OCI-LY7 (cell line): ENCODE measurements at regions not wholly inside any gene's neighbourhood (a gene's known extent, or its start where the extent isn't known, plus 50 kb on each side); places are given as distances from the start of the nearest gene placed in this dataset.

Experiments
- EZH2phosphoT487 ChIP-seq: fragments of 200-600 bp; sonication (generic); IDR thresholded peaks from 2 replicates; pipeline ENCODE4 v1.6.1; 2018; ENCODE audit warnings: low read depth, borderline replicate concordance, mild to moderate bottlenecking, mixed run types, antibody characterized with exemption, low read length, moderate library complexity, mixed read lengths
- TF ChIP-seq, protein P1 (sequence below): fragments of 200-600 bp; sonication (generic); conservative IDR thresholded peaks from 2 replicates; pipeline ENCODE4 v1.5.1; 2014; ENCODE audit warnings: mild to moderate bottlenecking, antibody characterized with exemption, low read length, moderate library complexity, mixed read lengths

DNA sequence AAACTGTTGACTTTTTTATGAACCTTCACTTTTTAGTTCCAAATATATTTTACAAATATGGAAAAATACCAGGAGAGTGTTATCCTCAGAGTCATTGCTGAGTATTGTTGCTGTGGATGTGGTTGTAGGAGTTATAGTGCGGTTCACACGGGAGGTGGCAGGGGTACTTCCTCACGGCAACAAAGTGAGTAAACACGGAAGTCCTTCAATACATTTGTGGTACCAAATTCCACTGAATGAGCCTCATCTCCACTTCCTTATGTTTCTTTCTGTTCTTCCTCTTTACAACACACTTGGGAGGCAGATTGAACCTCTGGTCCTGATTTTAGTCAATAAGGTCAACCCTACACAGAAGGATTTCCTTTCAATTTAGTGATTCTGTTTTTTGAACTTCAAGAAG lies 371.8 kb downstream of the BTBD3 start:
- TF ChIP-seq, protein P1, sequence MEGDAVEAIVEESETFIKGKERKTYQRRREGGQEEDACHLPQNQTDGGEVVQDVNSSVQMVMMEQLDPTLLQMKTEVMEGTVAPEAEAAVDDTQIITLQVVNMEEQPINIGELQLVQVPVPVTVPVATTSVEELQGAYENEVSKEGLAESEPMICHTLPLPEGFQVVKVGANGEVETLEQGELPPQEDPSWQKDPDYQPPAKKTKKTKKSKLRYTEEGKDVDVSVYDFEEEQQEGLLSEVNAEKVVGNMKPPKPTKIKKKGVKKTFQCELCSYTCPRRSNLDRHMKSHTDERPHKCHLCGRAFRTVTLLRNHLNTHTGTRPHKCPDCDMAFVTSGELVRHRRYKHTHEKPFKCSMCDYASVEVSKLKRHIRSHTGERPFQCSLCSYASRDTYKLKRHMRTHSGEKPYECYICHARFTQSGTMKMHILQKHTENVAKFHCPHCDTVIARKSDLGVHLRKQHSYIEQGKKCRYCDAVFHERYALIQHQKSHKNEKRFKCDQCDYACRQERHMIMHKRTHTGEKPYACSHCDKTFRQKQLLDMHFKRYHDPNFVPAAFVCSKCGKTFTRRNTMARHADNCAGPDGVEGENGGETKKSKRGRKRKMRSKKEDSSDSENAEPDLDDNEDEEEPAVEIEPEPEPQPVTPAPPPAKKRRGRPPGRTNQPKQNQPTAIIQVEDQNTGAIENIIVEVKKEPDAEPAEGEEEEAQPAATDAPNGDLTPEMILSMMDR: no peak
- no peak for TF ChIP-seq EZH2phosphoT487
